HG03575 (cell line): ENCODE measurements at regions not wholly inside any gene's neighbourhood (a gene's known extent, or its start where the extent isn't known, plus 50 kb on each side); places are given as distances from the start of the nearest gene placed in this dataset.

Experiments used
- ATAC-seq: cut with Tn5 transposase; IDR thresholded peaks from one replicate; pipeline ENCODE4 v1.9.1; 2021; ENCODE audit not compliant: unreplicated experiment, insufficient number of reproducible peaks, low FRiP score; ENCODE audit errors: extremely low read depth

DNA sequence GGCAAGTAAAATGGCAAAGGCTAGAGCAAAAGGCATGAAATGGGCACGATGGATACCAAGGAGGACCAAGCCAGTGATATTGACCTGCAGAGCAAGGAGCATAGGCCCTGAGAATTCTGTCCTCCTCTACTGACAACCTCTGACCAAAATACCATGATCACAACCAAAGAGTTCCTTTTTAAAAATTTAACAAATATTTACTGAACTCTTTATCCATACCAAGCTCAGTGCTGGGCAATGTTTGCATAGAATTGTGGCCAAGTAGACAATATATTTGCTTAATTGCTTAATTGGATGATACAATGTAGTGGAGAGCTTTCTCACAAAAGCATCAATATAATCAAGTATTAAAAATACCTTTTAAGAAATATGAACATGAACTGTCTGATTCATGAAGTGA, 265.7 kb downstream of the ICOS start:
- ATAC-seq: no peak

DNA sequence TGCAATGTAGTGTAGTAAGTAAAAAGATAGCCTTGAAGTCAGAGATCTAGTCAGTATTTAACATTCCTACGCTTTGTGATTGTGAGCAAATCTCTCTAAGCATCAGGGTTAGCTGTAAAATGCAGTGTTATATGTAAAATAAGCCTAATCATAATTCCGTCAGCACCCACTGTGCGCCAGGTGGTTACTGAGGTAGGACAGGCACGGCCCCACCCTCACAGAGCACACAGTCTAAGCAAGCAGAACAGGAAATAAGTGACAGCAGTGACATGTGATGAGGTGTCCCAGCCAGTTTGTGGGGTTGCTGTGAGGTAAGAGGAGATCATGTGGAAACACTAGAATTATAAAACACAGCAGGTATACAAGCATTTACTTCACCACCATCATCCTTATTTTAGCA, 267.1 kb downstream of the ICOS start:
- no peak for ATAC-seq

- ATAC-seq: no peak
Measured at GRCh38 chr2:204205082-204205481, 268.5 kb downstream of the ICOS start.

- no peak for ATAC-seq
Measured at GRCh38 chr2:204205538-204205937, 269.0 kb downstream of the ICOS start.

GRCh38 chr2:204207866-204208265, 271.3 kb downstream of the ICOS start:
- ATAC-seq: no peak

GRCh38 chr2:204213588-204213987, 277.0 kb downstream of the ICOS start:
- no peak for ATAC-seq

DNA sequence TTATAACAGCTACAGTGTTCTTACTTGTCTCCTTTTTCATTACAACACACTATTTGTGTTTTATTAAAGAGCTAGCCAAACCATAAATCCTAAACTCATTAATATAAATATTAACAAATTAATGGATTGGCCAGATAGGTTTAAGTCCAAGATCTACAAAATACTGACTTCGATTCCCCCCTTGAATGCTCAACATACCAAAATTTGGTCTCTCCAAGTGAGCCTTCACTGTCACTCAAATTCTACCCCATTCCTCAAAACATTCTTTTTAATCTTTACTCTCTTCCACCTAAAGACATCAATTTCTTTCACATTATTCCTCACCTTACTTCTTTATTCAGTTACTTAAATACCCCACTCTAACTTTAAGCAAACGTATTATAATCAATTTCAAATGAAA, 281.5 kb downstream of the ICOS start:
- ATAC-seq: no peak

GRCh38 chr2:204219196-204219595, 282.6 kb downstream of the ICOS start:
- no peak for ATAC-seq

GRCh38 chr2:204220896-204221295, 284.3 kb downstream of the ICOS start:
- ATAC-seq: no peak

DNA sequence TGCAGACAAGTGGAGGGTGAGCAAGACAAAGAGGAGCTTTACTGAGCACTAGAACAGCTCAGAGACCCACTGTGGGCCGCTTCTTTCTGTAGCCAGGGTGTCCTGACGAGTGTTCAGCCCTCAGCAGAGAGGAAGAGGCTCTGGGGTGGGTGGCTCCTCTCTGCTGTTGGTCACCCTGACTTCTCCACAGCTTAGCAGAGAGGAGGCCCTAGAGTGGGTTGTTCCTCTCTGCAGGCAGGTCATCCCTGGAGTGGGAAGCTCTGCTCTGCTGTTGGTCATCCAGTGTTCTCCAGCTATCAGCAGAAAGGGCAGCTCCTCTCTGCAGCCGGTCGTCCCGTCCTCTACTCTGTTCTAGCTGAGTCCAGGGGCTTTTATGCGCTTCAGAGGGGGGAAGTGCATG, 286.5 kb downstream of the ICOS start:
- no peak for ATAC-seq

GRCh38 chr2:204223544-204223943, 287.0 kb downstream of the ICOS start:
- no peak for ATAC-seq

DNA sequence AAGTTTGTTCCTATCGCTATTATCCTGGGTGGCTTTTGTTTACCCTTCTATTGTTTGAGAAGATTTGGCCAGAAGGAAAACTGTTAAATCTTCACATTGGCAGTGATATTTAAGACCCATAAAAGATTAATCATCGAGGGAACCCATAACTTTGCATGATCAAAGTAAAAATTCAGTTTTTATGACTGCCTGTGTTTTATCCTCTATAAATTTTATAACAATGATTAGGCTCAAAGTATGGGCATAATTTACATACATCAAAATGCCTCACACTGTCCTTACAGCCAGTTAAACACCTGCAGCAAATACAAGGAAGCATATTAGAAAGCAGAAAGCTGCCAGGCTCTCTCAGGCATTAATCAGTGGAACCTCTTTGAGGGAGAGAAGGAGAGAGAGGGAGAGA, 289.1 kb downstream of the ICOS start:
- no peak for ATAC-seq

DNA sequence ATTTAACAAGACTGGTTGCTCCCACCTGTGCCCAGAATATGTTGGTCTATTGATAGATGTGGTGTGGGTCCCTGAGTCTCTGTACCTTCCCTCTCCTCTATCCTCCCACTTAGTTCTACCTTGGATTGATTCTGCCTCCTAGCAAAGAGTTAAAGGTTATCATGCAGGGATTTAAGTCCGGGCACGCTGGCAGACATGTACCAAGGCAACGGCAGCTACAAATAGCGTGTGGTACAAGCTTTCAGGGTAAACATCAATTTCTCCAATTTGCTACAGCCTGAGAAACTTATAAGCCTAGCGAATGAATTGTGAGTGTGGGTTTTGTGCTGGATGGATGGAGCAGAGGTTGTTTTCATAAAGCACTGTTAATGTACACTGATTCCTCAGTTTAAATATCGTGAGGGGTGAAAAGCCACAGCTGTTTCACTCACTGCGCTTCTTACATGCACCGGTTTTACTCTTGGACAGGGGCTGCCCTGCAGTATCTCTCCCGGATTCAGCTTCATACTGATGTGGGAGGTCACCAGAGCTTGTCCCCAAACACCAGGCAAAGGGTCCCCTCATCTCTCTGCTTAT, 289.8 kb downstream of the ICOS start:
- no peak for ATAC-seq

DNA sequence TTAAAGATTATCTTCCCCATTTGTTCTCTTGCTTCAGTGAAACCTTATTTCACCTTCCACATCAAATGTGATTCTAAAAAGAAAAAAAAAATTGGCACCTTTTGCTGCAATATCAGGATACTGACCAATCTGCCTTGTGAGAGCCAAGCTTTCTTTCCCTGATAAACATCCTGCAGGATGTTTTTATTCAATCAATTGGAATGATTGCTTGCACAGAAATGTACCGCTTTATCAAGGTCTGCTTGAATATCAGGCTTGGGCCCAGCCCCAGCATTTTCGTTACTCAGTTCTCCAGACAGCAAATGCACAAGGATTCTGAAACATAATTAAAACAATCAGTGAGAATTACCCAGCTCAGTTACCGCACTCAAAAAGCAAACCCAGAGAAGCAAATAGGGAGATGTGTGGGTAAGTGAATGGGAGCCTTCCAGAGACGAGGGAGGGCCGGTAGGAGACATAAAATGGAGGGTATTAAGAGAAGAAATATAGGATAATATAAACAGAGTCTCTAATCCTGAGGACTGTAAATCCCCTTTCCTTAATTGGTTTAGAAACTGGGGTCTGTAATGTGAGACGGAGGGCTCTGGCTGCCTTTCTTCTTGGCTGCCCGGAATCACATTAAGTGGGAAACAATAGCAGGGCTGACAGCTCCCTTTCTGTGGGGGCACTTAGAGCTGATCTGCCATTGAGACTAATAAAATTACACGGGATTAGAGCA, 291.8 kb downstream of the ICOS start:
- ATAC-seq: no peak

DNA sequence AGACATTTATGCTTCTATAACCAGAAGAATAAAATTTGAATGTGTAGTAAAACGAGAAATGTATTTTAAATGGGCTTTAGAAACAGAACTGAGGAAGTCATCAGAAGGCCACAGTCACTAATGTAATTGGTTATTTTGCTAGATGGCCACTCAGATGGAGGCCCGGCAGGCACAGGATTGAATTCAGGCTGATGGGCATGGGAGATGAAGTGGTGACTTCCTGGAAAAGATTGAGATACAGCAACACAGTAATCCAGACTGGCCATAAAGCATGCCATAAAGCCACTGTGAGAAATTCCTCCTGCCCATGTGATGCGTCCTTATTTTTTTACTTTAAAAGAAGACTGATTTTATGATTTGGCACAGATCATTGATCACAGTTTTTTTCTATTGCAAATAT, 297.7 kb downstream of the ICOS start:
- no peak for ATAC-seq

GRCh38 chr2:204234879-204235278, 298.3 kb downstream of the ICOS start:
- ATAC-seq: no peak

- no peak for ATAC-seq
Measured at GRCh38 chr2:204237416-204237815, 300.9 kb downstream of the ICOS start.

GRCh38 chr2:204239411-204240165, 303.0 kb downstream of the ICOS start:
- no peak for ATAC-seq

DNA sequence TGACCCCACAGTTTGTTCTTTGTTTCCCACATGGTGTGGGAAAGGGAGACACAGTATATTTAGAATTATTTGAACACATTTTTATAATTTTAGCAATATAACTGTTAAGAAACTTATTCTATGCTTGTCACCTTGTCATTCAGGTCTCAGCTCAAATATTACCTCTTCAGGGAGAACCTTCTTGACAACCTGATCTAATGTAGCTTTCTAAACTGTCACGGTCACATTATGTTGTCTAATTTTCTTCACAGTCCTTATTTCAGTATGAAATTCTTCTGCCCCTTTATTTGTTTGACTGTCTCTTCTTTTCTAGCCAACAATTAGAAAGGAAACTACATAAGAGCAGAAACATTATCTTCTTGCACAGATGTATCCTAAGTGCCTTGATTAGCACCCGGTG, 304.3 kb upstream of the PARD3B start:
- no peak for ATAC-seq

GRCh38 chr2:204249437-204249836, 295.8 kb upstream of the PARD3B start:
- no peak for ATAC-seq
